Stimulated activated CD8-positive, alpha-beta memory T cell treated with anti-CD3 and anti-CD28 coated beads, Interleukin-15, amount 100 ng/mL, for 4 hours (primary cell): ENCODE measurements at regions not wholly inside any gene's neighbourhood (a gene's known extent, or its start where the extent isn't known, plus 50 kb on each side); places are given as distances from the start of the nearest gene placed in this dataset.
"Not testable (repeated sequence)": the region's sequence is repeated elsewhere in the genome, so short reads cannot be mapped to it uniquely, and the experiment has no call there.

ENCODE experiments used
- DNase-seq, 2 donors: peaks; one replicate each; pipeline ENCODE4 v3.0.0-alpha.2; 2020; ENCODE audit warnings: low read depth in 2 of 2

- no peak for DNase-seq
Observed at GRCh38 chr7:106562711-106563366, 98.1 kb downstream of the CCDC71L start.

- DNase-seq: no peak
Observed at GRCh38 chr7:106561666-106562411, 99.1 kb downstream of the CCDC71L start.

GRCh38 chr7:106561151-106561550, 99.8 kb downstream of the CCDC71L start:
- DNase-seq: no peak

GRCh38 chr7:106560482-106560881, 100.5 kb downstream of the CCDC71L start:
- no peak for DNase-seq

- DNase-seq: not testable (repeated sequence)
Observed at GRCh38 chr7:106556244-106556643, 104.7 kb downstream of the CCDC71L start.

GRCh38 chr7:106554623-106555022, 106.3 kb downstream of the CCDC71L start:
- not testable (repeated sequence) for DNase-seq

- DNase-seq: no peak
Observed at GRCh38 chr7:106553446-106553836, 107.5 kb downstream of the CCDC71L start.

GRCh38 chr7:106552645-106553445, 108.1 kb downstream of the CCDC71L start:
- DNase-seq: no peak

- DNase-seq: no peak
Observed at GRCh38 chr7:106551936-106552335, 109.0 kb downstream of the CCDC71L start.

- DNase-seq: no peak
Observed at GRCh38 chr7:106548491-106548890, 112.5 kb downstream of the CCDC71L start.

- no peak for DNase-seq
Observed at GRCh38 chr7:106545275-106545674, 115.7 kb downstream of the CCDC71L start.

- DNase-seq: no peak
Observed at GRCh38 chr7:106543221-106543757, 117.7 kb downstream of the CCDC71L start.

GRCh38 chr7:106542550-106543220, 118.3 kb downstream of the CCDC71L start:
- peak in 1 of 2 donors; percentile 5 for DNase-seq

- DNase-seq: no peak
Observed at GRCh38 chr7:106538638-106539037, 122.3 kb downstream of the CCDC71L start.

- DNase-seq: no peak
Observed at GRCh38 chr7:106537119-106537518, 123.8 kb downstream of the CCDC71L start.

GRCh38 chr7:106536079-106536478, 124.9 kb downstream of the CCDC71L start:
- DNase-seq: no peak

GRCh38 chr7:106535234-106535932, 125.6 kb downstream of the CCDC71L start:
- DNase-seq: no peak

GRCh38 chr7:106534271-106534846, 126.6 kb downstream of the CCDC71L start:
- no peak for DNase-seq

- DNase-seq: not testable (repeated sequence)
Observed at GRCh38 chr7:106530183-106530582, 130.8 kb downstream of the CCDC71L start.

- not testable (repeated sequence) for DNase-seq
Observed at GRCh38 chr7:106526617-106527016, 134.3 kb downstream of the CCDC71L start.

- no peak for DNase-seq
Observed at GRCh38 chr7:106524690-106525059, 136.3 kb downstream of the CCDC71L start.
